ENCODE measurements at regions not wholly inside any gene's neighbourhood (a gene's known extent, or its start where the extent isn't known, plus 50 kb on each side); places are given as distances from the start of the nearest gene placed in this dataset.

- TF ChIP-seq CTCF (IDR thresholded peaks at IDR 0.05) (no peak), POLR2AphosphoS5 (IDR thresholded peaks at IDR 0.05) (no peak), EP300 (IDR thresholded peaks at IDR 0.05) (no peak), POLR2A (IDR thresholded peaks at IDR 0.05) (no peak)
Observed at GRCh38 chr7:13713092-13713491, 276.4 kb downstream of the ETV1 start.
